Tibial nerve (tissue), 4 donors: ENCODE measurements at regions not wholly inside any gene's neighbourhood (a gene's known extent, or its start where the extent isn't known, plus 50 kb on each side); places are given as distances from the start of the nearest gene placed in this dataset.

Experiments
- CTCF ChIP-seq, 5 experiments: fragments of 200-600 bp in 3 of 5; fragments of 450-650 bp in 2 of 5; sonication (generic) in 3 of 5; IDR thresholded peaks; one replicate each; pipeline ENCODE4 v1.5.1; 2016 to 2019; ENCODE audit warnings: antibody characterized with exemption in 5 of 5, mild to moderate bottlenecking in 3 of 5, moderate library complexity in 2 of 5
- EP300 ChIP-seq, 2 donors: sonication (generic); formaldehyde crosslinking; IDR thresholded peaks; one replicate each; pipeline ENCODE4 v1.6.1; 2017; ENCODE audit warnings: antibody characterized with exemption in 2 of 2, mild to moderate bottlenecking in 1 of 2
- POLR2A ChIP-seq, 2 donors: fragments of 450-650 bp; IDR thresholded peaks; one replicate each; pipeline ENCODE4 v1.6.1; 2017; ENCODE audit warnings: antibody characterized with exemption in 2 of 2, mild to moderate bottlenecking in 2 of 2, moderate library complexity in 2 of 2

DNA sequence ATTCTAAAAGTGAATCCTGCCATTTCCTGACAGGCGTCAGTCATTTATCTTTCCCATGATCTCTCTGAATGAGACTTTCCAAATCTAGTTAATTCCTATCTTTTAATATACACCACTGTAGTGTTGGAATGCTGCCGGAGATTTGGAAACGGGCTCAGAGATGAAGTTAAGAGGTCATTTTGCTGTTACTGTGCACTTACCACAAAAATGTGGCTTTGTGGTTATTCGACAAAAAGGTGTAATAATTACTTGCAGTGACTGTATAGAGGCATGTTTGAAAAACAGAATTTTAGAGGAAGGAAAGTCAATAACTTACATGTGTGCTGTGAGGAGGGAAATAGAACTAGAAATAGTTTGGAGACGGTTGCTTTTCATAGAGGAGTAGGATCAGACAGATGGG is 460.2 kb upstream of the BTBD3 start:
- TF ChIP-seq POLR2A (IDR thresholded peaks at IDR 0.05) (no peak), EP300 (IDR thresholded peaks at IDR 0.05) (no peak), CTCF (IDR thresholded peaks at IDR 0.05) (no peak)
